ENCODE measurements at regions not wholly inside any gene's neighbourhood (a gene's known extent, or its start where the extent isn't known, plus 50 kb on each side); places are given as distances from the start of the nearest gene placed in this dataset.
"Not testable (repeated sequence)": the region's sequence is repeated elsewhere in the genome, so short reads cannot be mapped to it uniquely, and the experiment has no call there.

GRCh38 chr5:174453690-174454089 lies 270.7 kb upstream of the MSX2 start:
- no peak for DNase-seq

- DNase-seq: no peak
These were observed 269.9 kb upstream of the MSX2 start for GRCh38 chr5:174454464-174454863.

GRCh38 chr5:174454890-174455289 lies 269.5 kb upstream of the MSX2 start:
- no peak for DNase-seq

GRCh38 chr5:174455301-174455700 lies 269.1 kb upstream of the MSX2 start:
- DNase-seq: no peak

GRCh38 chr5:174457141-174457678 lies 267.2 kb upstream of the MSX2 start:
- DNase-seq: no peak

GRCh38 chr5:174459071-174459702 lies 265.2 kb upstream of the MSX2 start:
- no peak for DNase-seq

- DNase-seq: no peak
These were observed 264.4 kb upstream of the MSX2 start for GRCh38 chr5:174459832-174460448.

GRCh38 chr5:174462129-174462528 lies 262.3 kb upstream of the MSX2 start:
- no peak for DNase-seq

GRCh38 chr5:174464504-174465165 lies 259.7 kb upstream of the MSX2 start:
- DNase-seq: no peak

GRCh38 chr5:174471528-174471927 lies 252.9 kb upstream of the MSX2 start:
- DNase-seq: not testable (repeated sequence)

GRCh38 chr5:174472956-174473355 lies 251.4 kb upstream of the MSX2 start:
- DNase-seq: no peak

GRCh38 chr5:174476001-174476400 lies 248.4 kb upstream of the MSX2 start:
- DNase-seq: not testable (repeated sequence)

GRCh38 chr5:174479325-174479724 lies 245.1 kb upstream of the MSX2 start:
- no peak for DNase-seq

- no peak for DNase-seq
These were observed 242.6 kb upstream of the MSX2 start for GRCh38 chr5:174481737-174482136.

- DNase-seq: no peak
These were observed 241.8 kb upstream of the MSX2 start for GRCh38 chr5:174482607-174483024.

GRCh38 chr5:174483411-174483810 lies 241.0 kb upstream of the MSX2 start:
- no peak for DNase-seq

GRCh38 chr5:174489215-174489614 lies 235.2 kb upstream of the MSX2 start:
- no peak for DNase-seq

GRCh38 chr5:174489920-174490597 lies 234.3 kb upstream of the MSX2 start:
- no peak for DNase-seq

- DNase-seq: no peak
These were observed 233.7 kb upstream of the MSX2 start for GRCh38 chr5:174490728-174491127.

- DNase-seq: no peak
These were observed 233.1 kb upstream of the MSX2 start for GRCh38 chr5:174491265-174491664.

- DNase-seq: no peak
These were observed 232.5 kb upstream of the MSX2 start for GRCh38 chr5:174491761-174492350.

- DNase-seq: no peak
These were observed 230.9 kb upstream of the MSX2 start for GRCh38 chr5:174493530-174493929.

GRCh38 chr5:174497939-174498338 lies 226.4 kb upstream of the MSX2 start:
- DNase-seq: not testable (repeated sequence)
